Parathyroid adenoma (tissue), 2 donors: ENCODE measurements at regions not wholly inside any gene's neighbourhood (a gene's known extent, or its start where the extent isn't known, plus 50 kb on each side); places are given as distances from the start of the nearest gene placed in this dataset.

ENCODE experiments used
- H2AFZ ChIP-seq: fragments of 300-600 bp; sonication (generic); one replicate; pipeline ENCODE4 v1.7.0; 2017; ENCODE audit warnings: antibody characterized with exemption, mild to moderate bottlenecking
- H3K27ac ChIP-seq: fragments of 300-600 bp; sonication (generic); one replicate; pipeline ENCODE4 v1.7.0; 2017
- H3K27me3 ChIP-seq: fragments of 300-600 bp; sonication (generic); one replicate; pipeline ENCODE4 v1.7.0; 2017; ENCODE audit warnings: low read length; ENCODE audit not compliant: control insufficient read depth, insufficient read depth
- H3K36me3 ChIP-seq: fragments of 300-600 bp; sonication (generic); one replicate; pipeline ENCODE4 v1.7.0; 2017; ENCODE audit warnings: low read length; ENCODE audit not compliant: control insufficient read depth, insufficient read depth
- H3K4me1 ChIP-seq: fragments of 300-600 bp; sonication (generic); one replicate; pipeline ENCODE4 v1.7.0; 2017; ENCODE audit warnings: control low read depth
- H3K4me2 ChIP-seq: fragments of 300-600 bp; sonication (generic); one replicate; pipeline ENCODE4 v1.7.0; 2017; ENCODE audit warnings: low read length
- H3K4me3 ChIP-seq: fragments of 300-600 bp; sonication (generic); one replicate; pipeline ENCODE4 v1.7.0; 2017; ENCODE audit warnings: low read depth, low read length
- H3K79me2 ChIP-seq: fragments of 300-600 bp; sonication (generic); one replicate; pipeline ENCODE4 v1.7.0; 2017; ENCODE audit warnings: control low read depth
- H3K9ac ChIP-seq: fragments of 300-600 bp; sonication (generic); one replicate; pipeline ENCODE4 v1.7.0; 2017; ENCODE audit warnings: mild to moderate bottlenecking
- H3K9me3 ChIP-seq: fragments of 300-600 bp; sonication (generic); one replicate; pipeline ENCODE4 v1.7.0; 2017; ENCODE audit warnings: low read length; ENCODE audit not compliant: control insufficient read depth
- CTCF ChIP-seq: fragments of 300-600 bp; sonication (generic); IDR thresholded peaks from one replicate; pipeline ENCODE4 v1.7.0; 2017; ENCODE audit warnings: antibody characterized with exemption, mild to moderate bottlenecking
- donor health status: primary hyperparathyroidism.

- no peak for TF ChIP-seq CTCF
- Histone ChIP-seq H3K4me3 (no peak overlapping the region), H3K36me3 (no peaks in the 10 kb centered on the region), H2AFZ (no peak overlapping the region), H3K9me3 (no peaks in the 10 kb centered on the region), H3K27ac (no peak overlapping the region), H3K79me2 (no peaks in the 10 kb centered on the region), H3K4me1 (no peaks in the 10 kb centered on the region), H3K4me2 (no peak overlapping the region), H3K9ac (no peak overlapping the region), H3K27me3 (no peaks in the 10 kb centered on the region)
Observed at GRCh38 chr22:47423861-47424820, 661.7 kb downstream of the TBC1D22A start.

DNA sequence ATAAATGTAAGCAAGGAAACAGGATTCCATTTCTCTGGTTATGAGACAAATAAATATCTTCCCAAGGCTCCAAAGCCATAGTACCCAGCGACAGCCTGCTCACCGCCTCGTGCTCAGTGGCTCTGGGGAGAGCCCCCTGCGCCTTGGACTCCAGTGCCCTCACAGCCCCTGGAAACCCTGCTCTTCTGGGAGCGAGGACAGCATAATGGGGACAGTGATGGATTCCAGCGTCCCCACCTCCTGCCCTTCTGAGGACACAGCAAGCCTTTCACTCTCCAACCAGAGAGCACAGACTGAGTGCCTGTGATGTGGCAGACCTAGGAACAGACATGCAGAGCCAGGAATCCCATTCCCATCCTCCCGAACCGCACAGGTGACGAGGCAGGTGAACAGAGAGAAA is 660.8 kb downstream of the TBC1D22A start:
- Histone ChIP-seq H3K4me3 (no peak overlapping the region), H3K4me1 (no peaks in the 10 kb centered on the region), H3K9ac (no peak overlapping the region), H3K36me3 (no peaks in the 10 kb centered on the region), H3K79me2 (no peaks in the 10 kb centered on the region), H3K4me2 (no peak overlapping the region), H2AFZ (no peak overlapping the region), H3K27me3 (no peaks in the 10 kb centered on the region), H3K27ac (no peak overlapping the region), H3K9me3 (no peaks in the 10 kb centered on the region)
- no peak for TF ChIP-seq CTCF

GRCh38 chr22:47422736-47423135 is 660.3 kb downstream of the TBC1D22A start:
- Histone ChIP-seq H3K4me2 (no peak overlapping the region), H3K27me3 (no peaks in the 10 kb centered on the region), H3K36me3 (no peaks in the 10 kb centered on the region), H3K4me1 (no peaks in the 10 kb centered on the region), H3K9me3 (no peaks in the 10 kb centered on the region), H3K79me2 (no peaks in the 10 kb centered on the region), H3K4me3 (no peak overlapping the region), H3K9ac (no peak overlapping the region), H2AFZ (no peak overlapping the region), H3K27ac (no peak overlapping the region)
- no peak for TF ChIP-seq CTCF

DNA sequence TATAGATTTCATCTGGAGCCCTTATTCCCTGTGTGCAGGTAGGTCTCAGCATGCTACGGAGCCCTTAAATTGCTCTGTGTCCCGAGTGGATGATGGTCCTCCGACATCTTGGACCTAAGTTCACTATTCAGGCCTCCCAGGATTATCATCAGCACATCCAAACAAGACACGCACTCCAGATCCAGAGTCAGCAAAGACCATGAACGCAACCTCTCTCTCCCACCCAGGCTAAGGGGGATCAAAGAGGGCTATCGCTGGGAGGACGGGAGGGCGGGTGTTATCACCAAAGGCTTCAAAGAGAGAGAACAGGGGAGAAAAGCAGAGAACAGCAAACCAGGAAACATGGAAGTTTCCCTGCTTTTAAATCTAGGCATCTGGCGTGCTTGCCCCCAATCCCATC is 659.4 kb downstream of the TBC1D22A start:
- no peaks in the 10 kb centered on the region for H3K9me3 ChIP-seq
- H3K79me2 ChIP-seq, result no peaks in the 10 kb centered on the region
- no peak overlapping the region for H2AFZ ChIP-seq
- no peak overlapping the region for H3K9ac ChIP-seq
- no peak overlapping the region for H3K4me3 ChIP-seq
- H3K27ac ChIP-seq, result no peak overlapping the region
- no peaks in the 10 kb centered on the region for H3K36me3 ChIP-seq
- H3K4me2 ChIP-seq, result no peak overlapping the region
- TF ChIP-seq CTCF, result no peak
- no peaks in the 10 kb centered on the region for H3K4me1 ChIP-seq
- no peaks in the 10 kb centered on the region for H3K27me3 ChIP-seq

DNA sequence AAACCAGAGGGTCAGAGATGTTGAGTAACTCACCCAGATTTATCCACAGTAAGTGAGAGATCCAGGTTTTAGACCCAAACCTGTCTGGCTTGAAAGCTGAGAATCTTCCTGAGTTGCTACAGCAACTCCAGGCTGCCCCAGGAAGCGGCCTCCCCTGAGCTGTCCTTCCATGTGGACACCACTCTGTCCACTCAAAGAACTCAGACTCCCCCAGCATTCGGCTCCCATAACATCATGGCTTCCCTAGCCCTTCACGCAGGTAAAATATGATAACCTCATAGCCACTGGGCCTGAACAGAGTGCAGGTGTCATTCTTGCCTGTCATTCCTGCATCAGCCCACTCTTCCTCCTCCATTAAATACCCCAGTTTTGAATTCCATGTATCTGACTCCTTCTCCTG is 657.8 kb downstream of the TBC1D22A start:
- no peak for TF ChIP-seq CTCF
- Histone ChIP-seq H3K9me3 (no peaks in the 10 kb centered on the region), H2AFZ (no peak overlapping the region), H3K79me2 (no peaks in the 10 kb centered on the region), H3K4me2 (no peak overlapping the region), H3K36me3 (no peaks in the 10 kb centered on the region), H3K9ac (no peak overlapping the region), H3K27me3 (no peaks in the 10 kb centered on the region), H3K27ac (no peak overlapping the region), H3K4me1 (no peaks in the 10 kb centered on the region), H3K4me3 (no peak overlapping the region)
